ENCODE measurements at regions not wholly inside any gene's neighbourhood (a gene's known extent, or its start where the extent isn't known, plus 50 kb on each side); places are given as distances from the start of the nearest gene placed in this dataset.
"Not testable (repeated sequence)": the region's sequence is repeated elsewhere in the genome, so short reads cannot be mapped to it uniquely, and the experiment has no call there.

DNA sequence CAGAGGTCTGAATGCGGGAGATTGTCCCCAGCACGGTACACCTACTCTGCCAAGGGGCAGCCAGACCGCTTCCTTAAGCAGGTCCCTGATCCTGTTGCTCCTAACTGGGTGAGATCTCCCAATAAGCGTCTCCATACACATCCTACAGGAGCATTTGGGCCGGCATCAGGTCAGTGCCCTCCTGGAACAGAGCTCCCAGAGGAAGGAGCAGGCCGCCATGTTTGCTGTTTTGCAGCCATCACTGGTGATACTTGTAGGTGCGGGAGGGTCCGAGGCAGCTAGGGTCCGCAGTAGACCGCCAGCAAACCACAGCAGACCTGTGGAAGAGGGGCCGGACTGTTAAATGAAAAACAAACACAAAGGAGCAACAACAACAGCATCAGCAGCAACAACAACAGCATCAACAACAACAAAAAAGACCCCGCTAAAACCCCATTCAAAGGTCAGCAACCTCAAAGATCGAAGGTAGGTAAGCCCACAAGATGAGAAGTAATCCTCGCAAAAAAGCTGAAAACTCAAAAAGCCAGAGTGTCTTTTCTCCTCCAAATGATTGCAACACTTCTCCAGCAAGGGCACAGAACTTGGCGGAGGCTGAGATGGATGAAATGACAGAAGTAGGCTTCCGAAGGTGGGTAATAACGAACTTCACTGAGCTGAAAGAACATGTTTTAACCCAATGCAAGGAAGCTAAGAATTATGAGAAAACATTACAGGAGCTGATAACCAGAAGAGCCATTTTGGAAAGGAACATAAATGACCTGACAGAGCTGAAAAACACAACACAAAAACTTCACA is 79.0 kb upstream of the CDH7 start:
- H3K9me3 Mint-ChIP-seq (ENCODE audit: unreplicated experiment) = no peaks in the 10 kb centered on the region
- no peak overlapping the region for H3K27ac Mint-ChIP-seq (ENCODE audit: unreplicated experiment)

DNA sequence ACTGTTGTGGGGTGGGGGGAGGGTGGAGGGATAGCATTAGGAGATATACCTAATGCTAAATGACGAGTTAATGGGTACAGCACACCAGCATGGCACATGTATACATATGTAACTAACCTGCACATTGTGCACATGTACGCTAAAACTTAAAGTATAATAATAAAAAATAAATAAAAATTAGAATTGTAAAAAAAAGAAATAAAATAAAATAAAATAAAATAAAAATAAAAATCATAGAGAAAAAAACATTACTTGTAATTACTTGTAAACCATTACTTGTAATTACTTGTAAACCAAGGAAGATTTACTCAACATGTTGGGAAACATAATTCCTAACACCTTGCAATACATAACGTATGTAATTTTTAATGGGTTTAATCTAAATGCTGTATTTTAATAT is 80.7 kb upstream of the CDH7 start:
- not testable (repeated sequence) for H3K9me3 Mint-ChIP-seq (ENCODE audit: unreplicated experiment); DNase-seq (ENCODE audit: low spot score); H3K27ac Mint-ChIP-seq (ENCODE audit: unreplicated experiment); H3K27me3 Mint-ChIP-seq (ENCODE audit: unreplicated experiment); H3K4me3 Mint-ChIP-seq (ENCODE audit: unreplicated experiment); H3K4me1 Mint-ChIP-seq (ENCODE audit: unreplicated experiment); H3K36me3 Mint-ChIP-seq (ENCODE audit: low read depth, unreplicated experiment)

More for the DNA sequence above, 79.0 kb upstream of the CDH7 start:
- TF ChIP-seq, protein P1, sequence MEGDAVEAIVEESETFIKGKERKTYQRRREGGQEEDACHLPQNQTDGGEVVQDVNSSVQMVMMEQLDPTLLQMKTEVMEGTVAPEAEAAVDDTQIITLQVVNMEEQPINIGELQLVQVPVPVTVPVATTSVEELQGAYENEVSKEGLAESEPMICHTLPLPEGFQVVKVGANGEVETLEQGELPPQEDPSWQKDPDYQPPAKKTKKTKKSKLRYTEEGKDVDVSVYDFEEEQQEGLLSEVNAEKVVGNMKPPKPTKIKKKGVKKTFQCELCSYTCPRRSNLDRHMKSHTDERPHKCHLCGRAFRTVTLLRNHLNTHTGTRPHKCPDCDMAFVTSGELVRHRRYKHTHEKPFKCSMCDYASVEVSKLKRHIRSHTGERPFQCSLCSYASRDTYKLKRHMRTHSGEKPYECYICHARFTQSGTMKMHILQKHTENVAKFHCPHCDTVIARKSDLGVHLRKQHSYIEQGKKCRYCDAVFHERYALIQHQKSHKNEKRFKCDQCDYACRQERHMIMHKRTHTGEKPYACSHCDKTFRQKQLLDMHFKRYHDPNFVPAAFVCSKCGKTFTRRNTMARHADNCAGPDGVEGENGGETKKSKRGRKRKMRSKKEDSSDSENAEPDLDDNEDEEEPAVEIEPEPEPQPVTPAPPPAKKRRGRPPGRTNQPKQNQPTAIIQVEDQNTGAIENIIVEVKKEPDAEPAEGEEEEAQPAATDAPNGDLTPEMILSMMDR (IDR thresholded peaks at IDR 0.05; ENCODE audit: unreplicated experiment) = no peak
- peaks cover 3% of the 10 kb centered on the region for H3K4me1 Mint-ChIP-seq (ENCODE audit: unreplicated experiment)
- no peak overlapping the region for H3K4me3 Mint-ChIP-seq (ENCODE audit: unreplicated experiment)
- H3K36me3 Mint-ChIP-seq (ENCODE audit: low read depth, unreplicated experiment) = no peaks in the 10 kb centered on the region
- no peaks in the 10 kb centered on the region for H3K27me3 Mint-ChIP-seq (ENCODE audit: unreplicated experiment)
- no peak for DNase-seq (ENCODE audit: low spot score)

GRCh38 chr18:65661391-65661790 is 89.4 kb upstream of the CDH7 start:
- H3K27me3 Mint-ChIP-seq (ENCODE audit: unreplicated experiment) = no peaks in the 10 kb centered on the region
- TF ChIP-seq, protein P1 (IDR thresholded peaks at IDR 0.05; ENCODE audit: unreplicated experiment) = no peak
- no peak overlapping the region for H3K4me3 Mint-ChIP-seq (ENCODE audit: unreplicated experiment)
- no peaks in the 10 kb centered on the region for H3K9me3 Mint-ChIP-seq (ENCODE audit: unreplicated experiment)
- H3K27ac Mint-ChIP-seq (ENCODE audit: unreplicated experiment) = no peak overlapping the region
- no peak for DNase-seq (ENCODE audit: low spot score)
- no peaks in the 10 kb centered on the region for H3K4me1 Mint-ChIP-seq (ENCODE audit: unreplicated experiment)
- H3K36me3 Mint-ChIP-seq (ENCODE audit: low read depth, unreplicated experiment) = no peaks in the 10 kb centered on the region

- Mint-ChIP-seq H3K9me3 (ENCODE audit: unreplicated experiment) (no peaks in the 10 kb centered on the region), H3K4me1 (ENCODE audit: unreplicated experiment) (no peaks in the 10 kb centered on the region), H3K4me3 (ENCODE audit: unreplicated experiment) (no peak overlapping the region), H3K27ac (ENCODE audit: unreplicated experiment) (no peak overlapping the region), H3K36me3 (ENCODE audit: low read depth, unreplicated experiment) (no peaks in the 10 kb centered on the region), H3K27me3 (ENCODE audit: unreplicated experiment) (no peaks in the 10 kb centered on the region)
- DNase-seq (ENCODE audit: low spot score) = no peak
- TF ChIP-seq, protein P1 (IDR thresholded peaks at IDR 0.05; ENCODE audit: unreplicated experiment) = no peak
Observed at GRCh38 chr18:65659912-65660311, 90.9 kb upstream of the CDH7 start.

- no peak for DNase-seq (ENCODE audit: low spot score)
- no peak overlapping the region for H3K4me3 Mint-ChIP-seq (ENCODE audit: unreplicated experiment)
- no peaks in the 10 kb centered on the region for H3K9me3 Mint-ChIP-seq (ENCODE audit: unreplicated experiment)
- no peaks in the 10 kb centered on the region for H3K36me3 Mint-ChIP-seq (ENCODE audit: low read depth, unreplicated experiment)
- H3K27me3 Mint-ChIP-seq (ENCODE audit: unreplicated experiment) = no peaks in the 10 kb centered on the region
- TF ChIP-seq, protein P1 (IDR thresholded peaks at IDR 0.05; ENCODE audit: unreplicated experiment) = no peak
- H3K27ac Mint-ChIP-seq (ENCODE audit: unreplicated experiment) = no peak overlapping the region
- no peaks in the 10 kb centered on the region for H3K4me1 Mint-ChIP-seq (ENCODE audit: unreplicated experiment)
Observed at GRCh38 chr18:65659312-65659711, 91.5 kb upstream of the CDH7 start.

All from endothelial cell (in vitro differentiated cells).